Activated naive CD4-positive, alpha-beta T cell treated with Interleukin-2 at 50 U/mL for 16 hours (primary cell): ENCODE measurements at regions not wholly inside any gene's neighbourhood (a gene's known extent, or its start where the extent isn't known, plus 50 kb on each side); places are given as distances from the start of the nearest gene placed in this dataset.
"Not testable (repeated sequence)": the region's sequence is repeated elsewhere in the genome, so short reads cannot be mapped to it uniquely, and the experiment has no call there.

ENCODE experiments used
- DNase-seq: peaks from one replicate; pipeline ENCODE4 v3.0.0-alpha.2; 2020

DNA sequence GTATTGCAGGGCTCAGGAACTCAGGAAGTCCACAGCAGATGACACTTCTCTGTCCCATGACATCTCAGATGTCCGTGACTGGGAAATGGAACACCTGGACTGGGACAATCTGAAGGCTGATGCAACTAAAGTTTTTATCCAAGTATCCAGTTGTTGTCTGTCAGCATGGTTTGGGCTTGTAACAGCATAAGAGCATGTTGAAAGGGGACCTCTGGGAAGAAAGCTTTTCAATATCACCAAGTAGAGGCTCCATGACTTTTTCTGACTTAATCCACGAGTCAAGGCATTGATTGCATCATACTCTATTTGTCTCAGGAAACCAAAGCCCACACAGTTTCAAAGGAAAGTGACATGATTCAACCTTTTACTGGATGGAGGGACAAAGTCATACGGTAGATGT lies 807.7 kb downstream of the MTRR start:
- DNase-seq = no peak

DNA sequence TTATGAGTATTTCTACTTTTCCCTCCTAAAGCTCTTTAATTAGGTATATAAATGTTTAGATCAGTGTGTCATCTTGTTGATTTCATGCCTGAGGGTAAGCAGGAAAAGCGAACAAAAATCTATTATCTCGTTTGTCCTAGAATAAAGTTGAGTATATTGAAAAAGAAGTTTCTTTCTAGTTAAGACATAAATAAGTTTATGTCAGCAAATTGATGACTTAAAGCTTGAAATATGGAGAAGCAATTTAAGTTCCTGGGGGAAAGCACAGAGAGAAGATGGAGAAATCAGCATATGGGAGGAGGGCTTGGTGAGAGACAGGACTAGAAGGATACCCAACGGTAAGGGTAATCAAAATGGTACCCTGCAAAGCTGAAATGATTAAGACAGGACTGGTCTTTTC lies 813.4 kb downstream of the MTRR start:
- no peak for DNase-seq

DNA sequence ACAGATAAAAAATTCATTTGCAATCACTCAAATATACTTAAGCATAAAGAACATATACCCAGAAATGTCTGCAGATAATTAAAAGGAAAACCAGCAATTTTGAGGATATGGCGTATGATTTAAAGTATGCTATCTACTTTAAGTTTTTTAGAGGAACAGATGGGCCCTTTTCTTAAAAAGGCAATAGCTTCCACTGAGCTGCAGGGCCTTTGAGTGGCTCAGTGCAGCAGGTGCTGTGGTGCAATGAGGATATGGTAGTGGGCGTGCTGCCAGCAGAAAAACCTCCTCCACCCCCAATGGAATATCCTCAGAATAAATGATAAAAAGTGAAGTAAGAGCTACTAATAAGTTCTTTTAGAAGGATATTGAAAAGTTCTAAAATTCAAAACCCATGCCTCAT lies 814.5 kb downstream of the MTRR start:
- no peak for DNase-seq

DNA sequence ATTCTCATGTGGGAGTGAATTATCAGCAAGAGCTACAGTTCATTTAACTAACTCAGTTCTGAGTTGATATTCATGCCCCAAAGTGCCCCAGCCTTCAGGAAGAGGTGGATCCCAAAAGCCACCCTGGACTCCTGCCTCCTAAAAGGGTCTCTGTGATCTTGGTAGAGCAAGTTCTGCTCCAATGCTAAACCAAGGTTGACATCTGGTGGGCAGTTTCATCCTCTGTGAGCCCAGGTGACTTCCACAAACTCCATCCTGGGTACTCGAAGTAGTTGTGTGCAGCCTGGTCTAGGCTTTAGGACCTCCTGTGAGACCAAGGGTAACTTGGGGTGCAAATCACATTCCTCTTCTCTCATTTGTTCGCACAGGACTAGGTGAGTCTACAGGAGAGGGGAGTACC lies 816.8 kb downstream of the MTRR start:
- no peak for DNase-seq

DNA sequence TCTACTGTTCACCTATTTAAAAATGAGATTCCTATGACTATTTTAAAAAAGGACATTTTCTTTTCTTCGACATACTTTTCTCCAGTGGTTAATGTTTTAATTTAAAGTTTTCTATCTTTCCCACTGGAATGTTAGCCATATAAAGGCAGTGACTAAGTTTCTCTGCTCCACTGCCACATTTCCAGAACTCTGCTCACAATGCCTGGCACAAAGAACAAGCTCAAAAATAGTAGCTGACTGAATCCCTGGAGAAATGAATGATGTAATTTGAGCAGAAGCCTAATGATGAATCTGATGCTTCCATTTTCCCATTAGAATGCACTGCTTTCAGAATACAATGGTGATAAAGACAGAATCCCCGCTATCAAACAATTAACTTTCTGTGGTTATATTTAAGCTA lies 817.8 kb downstream of the MTRR start:
- no peak for DNase-seq

DNA sequence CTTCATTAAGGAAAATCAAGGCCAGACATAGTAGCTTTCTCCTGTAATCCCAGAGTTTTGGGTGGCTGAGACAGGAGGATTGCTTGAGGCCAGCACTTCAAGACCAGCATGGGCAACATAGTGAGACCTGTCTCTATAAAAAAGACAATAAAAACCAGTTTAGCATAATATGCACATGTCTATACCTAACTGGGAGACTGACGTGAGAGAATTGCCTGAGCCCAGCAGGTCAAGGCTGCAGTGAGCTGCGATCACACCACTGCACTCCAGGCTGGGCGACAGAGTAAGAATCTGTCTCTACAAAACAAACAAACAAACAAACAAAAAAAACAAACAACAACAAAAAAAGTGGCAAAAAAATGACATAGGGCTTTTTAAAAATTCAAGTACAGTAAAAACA lies 820.8 kb downstream of the MTRR start:
- DNase-seq = no peak

DNA sequence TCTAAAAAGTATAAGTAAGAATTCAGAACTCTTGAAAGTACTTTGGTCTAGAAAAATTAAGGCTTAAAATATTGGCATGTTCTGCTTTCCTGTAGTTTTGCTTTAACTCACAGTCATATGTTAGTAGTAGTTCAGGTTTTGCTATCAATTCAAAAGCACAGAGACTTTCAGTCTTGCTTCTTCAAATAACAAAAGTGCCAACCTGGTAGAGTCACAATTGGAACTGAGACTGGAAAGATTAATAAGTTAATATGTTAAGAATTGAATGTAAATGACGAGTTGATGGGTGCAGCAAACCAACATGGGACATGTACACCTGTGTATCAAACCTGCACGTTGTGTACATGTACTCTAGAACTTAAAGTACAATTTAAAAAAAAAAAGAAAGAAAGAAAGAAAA lies 822.3 kb downstream of the MTRR start:
- DNase-seq = no peak

DNA sequence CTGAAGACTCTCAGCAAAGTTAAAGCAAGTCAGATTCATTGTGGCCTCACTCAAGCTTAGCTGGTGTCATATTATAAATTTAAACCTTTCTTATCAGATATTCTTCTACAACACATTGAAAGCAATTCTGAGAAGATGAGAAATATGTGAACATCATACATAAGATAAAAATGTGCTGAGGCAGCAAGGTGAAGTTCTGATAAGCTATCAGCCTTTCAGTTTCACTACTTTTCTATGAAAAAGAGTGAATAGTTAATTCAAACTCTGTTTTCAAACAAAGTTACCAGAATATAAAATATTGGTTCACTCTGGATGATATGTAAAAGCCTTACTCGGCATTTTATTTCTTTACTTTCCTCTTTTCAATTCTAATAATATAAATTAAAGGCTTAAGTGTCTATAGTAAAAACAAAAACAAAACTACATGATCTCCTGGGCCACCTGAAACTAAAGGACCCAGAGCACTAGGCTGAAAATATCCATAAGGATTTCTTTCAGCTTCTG lies 824.4 kb downstream of the MTRR start:
- DNase-seq = no peak

DNA sequence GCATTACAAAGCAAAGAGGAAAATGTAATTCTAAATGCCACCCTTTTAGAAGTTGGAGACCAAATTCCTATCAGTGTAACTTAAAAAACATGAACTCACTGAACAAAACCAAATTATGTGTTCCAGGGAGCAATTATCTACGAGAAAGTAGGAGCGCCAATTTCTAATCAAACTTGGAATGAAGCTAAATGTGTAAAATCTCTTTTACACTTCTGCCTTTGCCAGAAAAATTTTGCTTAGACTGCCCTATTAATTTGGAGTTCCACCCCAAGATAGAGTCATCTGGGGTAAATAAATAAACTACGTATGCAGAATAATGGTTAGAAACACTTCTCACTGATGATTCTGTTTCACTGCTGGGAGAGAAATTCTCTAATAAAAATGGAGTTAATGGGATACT lies 825.6 kb downstream of the MTRR start:
- DNase-seq = no peak

DNA sequence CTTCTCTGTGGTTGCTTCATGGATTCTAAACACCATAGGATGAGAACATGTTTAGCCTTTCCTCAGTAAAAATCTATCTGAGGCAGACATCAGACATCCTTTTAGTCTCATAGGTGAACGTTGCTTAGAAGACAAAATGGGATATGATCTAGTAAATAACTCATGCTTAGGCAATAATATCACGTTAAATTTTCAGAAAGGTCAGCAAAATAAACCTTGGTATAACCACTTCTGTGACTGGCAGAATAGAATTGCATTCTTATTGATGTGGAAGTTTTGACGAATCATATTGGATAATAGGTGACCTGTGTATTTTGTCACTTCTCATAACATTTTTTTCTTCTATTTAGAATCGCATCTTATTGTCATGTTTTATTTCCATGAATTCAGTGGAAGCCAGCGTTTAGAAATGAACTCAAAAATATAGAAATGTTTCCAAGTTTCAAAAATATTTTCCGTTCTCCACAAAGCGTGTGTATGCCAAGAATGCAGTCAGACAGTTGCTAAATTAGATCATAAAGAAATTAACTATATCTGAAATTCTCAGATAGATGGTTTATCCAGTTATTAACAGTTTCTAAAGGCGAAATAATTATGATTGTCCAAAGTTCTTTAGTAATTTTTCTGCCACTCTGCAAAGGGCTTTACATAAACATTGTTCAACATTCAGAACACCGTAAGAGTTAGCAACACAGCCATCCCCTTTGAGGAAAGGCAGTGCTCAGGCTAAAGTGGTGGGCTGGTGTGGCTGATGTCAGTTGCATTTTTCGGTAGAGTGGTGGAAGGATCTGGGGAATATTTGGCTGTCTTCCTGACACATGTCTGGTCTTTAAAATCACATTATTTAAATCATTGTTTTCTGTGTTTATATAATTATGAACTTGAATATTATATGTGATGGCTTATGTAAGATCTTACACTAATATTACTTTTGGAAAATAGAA lies 827.2 kb downstream of the MTRR start:
- no peak for DNase-seq

DNA sequence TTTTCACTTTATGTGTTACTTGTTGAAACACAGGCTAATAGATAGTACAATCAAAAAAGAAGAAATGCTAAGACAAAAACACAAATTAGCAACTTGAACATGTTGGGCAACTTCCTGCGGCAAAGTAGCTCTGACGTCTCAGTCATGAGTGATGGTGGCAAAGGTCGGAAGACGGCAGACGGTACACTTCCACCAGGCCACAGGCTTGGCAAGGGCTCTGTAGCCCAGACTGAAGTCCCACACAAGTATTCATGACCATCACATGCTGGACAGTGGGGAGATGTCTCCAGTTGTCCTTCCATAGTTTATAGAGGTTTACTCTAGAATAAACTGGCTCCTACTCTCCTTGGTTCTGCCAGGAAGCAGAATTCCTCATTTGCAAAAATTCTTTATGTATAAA lies 831.3 kb downstream of the MTRR start:
- DNase-seq = no peak

DNA sequence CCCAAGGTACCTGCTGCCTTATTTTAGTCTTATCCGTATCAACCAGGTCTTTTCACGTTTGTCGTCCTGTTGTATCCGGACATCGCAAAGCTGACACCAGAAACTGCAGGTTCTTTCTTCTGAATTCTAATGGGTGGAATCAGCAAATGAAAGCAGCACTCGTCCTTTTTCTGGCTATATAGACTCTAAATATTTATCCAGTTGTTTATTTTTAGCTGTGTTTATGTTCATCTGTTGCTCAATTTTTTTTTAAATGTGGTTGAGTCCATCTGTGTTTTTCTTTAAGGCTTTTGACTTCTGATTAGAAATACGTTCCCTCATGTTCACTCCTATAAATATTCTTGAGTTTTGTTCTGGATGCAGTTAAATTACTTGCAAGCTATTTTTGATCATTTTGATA lies 831.7 kb downstream of the MTRR start:
- DNase-seq = no peak

DNA sequence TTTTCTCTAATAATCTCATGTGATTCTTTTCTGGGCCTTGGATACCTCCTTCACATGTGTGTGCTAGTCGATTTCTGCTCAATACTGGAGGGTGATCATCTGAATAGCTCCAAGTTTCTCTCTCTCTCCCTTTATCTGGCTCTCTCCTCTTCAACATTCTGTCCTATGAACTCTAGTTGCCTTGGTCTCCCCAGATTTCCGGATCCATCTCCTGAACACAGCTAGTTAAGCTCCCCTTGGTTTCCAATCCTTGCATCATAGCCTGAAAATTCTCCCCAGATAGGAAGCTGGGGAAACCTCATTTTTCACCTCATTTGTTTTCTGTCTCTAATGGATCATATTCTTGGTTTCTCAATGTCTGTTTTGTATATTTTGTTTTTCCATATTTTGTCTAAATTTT lies 832.3 kb downstream of the MTRR start:
- DNase-seq = no peak

DNA sequence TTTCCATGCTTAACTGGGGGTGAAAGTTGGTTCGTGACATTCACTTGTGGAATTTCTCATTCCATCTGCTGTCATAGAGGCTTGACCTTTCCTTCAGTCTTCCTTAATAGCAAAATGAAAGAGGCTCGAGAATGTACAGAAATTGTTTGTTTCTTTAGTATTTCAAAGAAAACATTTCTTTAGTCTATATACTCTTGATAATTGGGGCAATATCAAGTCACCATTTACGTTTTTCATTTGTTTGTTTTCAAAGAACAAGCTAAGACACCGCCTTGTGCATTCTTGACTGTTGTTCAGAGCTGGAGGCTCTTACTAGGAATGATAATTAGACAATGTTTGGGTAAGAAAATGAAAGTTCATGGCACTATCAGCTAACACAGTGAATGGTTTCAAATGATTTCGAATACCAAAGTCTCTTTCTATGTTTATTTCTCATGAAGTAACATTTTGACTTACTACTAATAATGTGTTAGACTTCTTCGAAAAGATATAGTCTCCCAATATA lies 835.4 kb downstream of the SEMA5A start:
- DNase-seq = no peak

DNA sequence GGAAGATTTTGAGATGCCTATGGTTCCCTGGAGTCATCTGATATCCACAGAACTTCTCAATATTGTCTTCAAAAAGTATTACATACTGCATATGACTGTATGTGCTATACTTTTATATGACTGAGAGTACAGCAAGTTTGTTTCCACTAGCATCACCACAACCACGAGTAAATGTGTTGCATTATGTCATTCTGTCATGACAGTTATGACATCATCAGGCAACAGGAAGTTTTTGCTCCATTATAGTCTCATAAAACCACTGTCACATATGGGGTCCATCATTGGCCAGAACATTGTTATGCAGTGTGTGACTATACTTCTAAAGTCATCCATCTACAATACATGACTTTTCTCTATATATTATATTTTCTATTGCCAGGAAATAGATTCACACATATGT lies 831.7 kb downstream of the SEMA5A start:
- no peak for DNase-seq

DNA sequence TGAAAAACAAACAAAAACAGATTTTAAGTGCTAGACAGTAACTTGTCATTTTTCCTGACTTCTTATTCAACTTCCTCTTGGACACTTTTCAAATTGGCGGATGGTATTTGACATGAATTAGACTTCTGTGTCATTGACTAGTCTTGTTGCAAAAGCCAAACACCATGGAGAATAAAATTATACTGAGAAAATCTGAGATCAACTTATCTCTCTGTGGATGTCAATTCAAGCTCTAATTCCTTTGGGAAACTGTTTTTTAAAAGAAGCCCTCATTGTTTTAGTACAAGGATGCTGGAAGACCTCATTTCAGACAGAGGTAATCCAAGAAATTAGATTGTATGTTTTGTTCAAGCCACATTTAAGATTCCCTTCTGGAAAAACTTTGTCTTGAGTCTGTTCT lies 831.0 kb downstream of the SEMA5A start:
- no peak for DNase-seq

DNA sequence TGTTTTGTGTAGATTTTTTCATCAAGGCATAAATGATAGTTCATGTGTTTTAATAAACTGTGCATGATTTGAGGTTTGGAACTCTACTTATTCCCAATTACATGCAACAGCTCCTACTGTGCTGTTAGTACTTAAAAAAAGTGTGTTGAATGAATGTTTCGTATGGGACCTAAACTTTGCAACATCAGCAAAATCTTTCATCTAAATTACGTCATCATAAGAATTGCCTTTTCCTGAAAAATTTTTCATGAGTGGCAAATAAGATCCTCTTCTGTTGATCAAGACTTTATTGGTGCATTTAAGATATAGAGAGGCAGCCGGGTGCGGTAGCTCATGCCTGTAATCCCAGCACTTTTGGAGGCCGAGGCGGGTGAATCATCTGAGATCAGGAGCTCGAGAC lies 826.1 kb downstream of the SEMA5A start:
- DNase-seq = no peak

DNA sequence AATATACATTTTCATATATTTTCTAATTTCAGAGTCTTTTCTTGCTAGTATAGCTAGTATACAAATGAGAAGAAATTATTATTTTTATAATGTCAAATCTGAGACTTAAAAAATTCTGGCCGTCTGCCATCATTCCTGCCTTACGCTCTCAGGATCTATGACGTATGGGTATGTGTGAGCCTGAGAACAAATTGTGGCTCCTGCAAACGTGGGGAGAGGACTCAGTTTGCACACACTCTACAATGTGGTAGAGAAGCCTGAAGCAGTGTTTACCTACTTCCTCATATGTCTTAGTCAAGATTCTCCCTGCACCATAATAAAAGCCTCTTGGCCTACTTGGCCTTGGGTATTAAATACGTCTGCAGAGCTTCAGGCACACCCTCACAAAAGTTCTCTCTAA lies 825.4 kb downstream of the SEMA5A start:
- DNase-seq = no peak

DNA sequence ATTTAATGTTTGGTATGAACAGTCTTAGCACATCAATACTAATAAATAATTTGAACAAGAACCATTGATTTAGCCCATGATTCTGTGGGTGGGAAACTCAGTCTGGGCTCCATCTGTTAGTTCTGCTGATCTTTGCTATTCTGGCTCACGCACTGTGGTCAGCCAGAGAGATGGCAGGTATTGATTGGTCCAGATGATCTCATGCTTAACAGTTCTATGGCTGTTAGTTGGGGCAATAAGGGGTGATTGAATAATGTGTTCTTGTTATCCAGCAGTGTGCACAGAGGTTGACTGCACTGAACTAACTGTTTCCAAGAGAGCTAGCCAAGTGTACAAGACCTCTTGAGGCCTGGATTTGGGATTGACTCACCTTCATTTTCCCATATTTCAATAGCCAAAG lies 824.3 kb downstream of the SEMA5A start:
- DNase-seq = no peak

DNA sequence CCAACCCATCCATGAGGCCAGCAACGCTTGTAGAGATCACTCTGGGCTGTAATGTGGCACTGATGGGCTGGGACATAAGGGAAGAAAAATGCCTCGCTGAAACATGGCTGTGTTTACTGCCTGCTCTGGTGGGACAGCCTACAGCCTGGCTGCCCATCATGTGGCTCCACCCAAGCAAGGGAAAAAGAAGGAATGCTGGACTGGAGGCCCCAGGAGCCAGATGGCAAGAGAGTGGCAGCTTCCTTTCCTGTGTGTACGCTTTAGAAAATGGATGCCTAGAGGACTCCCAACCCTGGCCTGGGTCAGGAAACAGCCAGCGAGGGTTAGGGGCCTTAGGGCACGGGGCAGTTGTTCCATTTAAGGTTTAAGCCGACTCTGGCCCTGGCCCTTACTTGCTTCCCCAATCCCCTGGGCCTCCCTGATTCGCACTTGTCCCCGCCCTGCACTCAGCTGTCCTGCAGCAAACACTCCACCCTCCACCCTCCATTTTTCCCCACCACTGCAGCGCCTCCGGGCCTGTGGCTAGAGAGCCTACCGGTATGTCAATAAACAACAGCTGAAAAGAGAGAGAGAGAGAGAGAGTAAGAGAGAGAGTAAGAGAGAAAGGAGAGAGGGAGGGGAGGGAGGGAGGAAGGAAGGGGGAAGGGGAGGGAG lies 819.4 kb downstream of the SEMA5A start:
- no peak for DNase-seq

DNA sequence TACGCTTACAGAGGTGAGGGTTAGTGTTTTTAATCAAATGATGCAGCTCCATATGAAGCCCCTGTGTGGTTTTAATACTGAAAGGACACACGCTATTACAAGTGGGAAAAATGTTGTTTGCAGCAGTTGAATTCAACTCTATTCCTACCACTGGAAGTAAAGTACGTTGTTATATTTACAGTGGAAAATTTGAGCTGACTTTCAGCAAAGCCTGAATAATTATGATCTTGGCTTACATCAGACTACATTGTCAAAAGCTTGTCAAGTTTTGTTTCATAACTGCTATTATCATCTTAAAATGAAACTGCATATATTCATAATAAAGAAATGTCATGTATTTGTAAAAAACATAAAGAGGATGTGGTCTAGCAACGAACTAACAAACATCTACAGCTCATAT lies 818.5 kb downstream of the SEMA5A start:
- DNase-seq = no peak

DNA sequence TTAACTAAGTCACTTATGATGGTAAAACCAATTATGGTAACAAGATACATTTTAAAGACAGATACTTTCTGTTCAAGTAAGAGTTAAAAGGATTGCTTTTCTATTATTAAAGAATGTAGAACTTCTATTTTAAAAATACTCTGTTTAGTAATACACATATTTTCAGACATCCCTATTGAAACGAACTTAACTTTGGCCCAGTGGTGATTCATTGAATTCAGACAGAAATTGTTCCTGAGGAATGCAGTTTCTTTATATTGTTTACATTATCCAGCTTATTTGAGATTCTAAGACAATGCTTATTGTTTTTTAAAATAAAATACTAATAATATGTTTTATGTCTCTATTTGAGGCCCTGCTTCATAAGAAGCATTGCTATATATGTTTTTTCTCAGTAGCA lies 816.4 kb downstream of the SEMA5A start:
- no peak for DNase-seq

DNA sequence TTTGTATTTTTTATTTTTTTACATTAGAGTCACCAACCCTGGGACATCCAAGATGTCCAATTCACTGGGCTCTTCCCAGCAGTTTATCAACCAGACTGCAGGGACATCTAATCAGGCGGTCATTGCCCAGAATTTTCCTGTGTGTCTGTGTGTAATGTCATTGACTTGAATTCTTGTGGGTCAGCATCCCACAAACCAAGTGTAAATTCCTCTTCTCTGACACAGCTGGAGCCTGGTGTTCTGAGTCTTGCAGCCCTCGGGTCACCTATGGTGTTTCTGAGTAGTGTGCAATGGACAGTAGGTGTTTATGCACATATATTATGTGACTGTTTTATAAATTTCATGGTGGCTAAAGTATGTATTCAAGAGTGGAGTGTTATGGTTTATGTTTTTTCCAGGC lies 815.7 kb downstream of the SEMA5A start:
- DNase-seq = no peak

DNA sequence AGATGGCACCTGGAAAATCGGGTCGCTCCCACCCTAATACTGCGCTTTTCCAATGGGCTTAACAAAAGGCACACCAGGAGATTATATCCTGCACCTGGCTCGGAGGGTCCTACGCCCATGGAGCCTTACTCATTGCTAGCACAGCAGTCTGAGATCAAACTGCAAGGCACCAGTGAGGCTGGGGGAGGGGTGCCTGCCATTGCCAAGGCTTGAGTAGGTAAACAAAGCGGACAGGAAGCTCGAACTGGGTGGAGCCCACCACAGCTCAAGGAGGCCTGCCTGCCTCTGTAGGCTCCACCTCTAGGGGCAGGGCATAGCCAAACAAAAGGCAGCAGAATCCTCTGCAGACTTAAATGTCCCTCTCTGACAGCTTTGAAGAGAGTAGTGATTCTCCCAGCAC lies 814.8 kb downstream of the SEMA5A start:
- DNase-seq = not testable (repeated sequence)
